ENCODE measurements at regions not wholly inside any gene's neighbourhood (a gene's known extent, or its start where the extent isn't known, plus 50 kb on each side); places are given as distances from the start of the nearest gene placed in this dataset.
"Not testable (repeated sequence)": the region's sequence is repeated elsewhere in the genome, so short reads cannot be mapped to it uniquely, and the experiment has no call there.

DNA sequence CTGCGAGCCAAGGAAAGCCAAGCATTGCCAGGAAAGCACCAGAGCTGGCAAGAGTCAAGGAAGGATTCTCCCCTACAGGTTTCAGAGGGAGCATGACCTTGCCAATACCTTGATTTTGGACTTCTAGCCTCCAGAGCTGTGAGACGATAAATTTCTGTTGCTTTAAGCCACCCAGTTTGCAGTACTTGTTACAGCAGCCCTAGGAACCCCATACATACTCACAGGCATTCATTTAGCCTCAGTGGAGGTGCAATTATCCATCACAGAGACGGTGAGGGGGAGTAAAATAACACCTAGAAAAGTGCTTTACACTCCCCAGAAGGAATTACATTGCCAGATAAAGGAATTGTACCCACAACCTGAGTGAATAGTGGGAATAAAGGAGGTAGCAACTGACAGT is 167.4 kb upstream of the NFIA start:
- H3K4me3 ChIP-seq (replicated peaks in 1 of 4; ENCODE audit: control extremely low read depth in 1 of 4, insufficient read depth in 1 of 4, low read depth in 3 of 4, low read length in 4 of 4), result no peak overlapping the region
- H3K9me3 ChIP-seq (ENCODE audit: control insufficient read depth, insufficient read depth, low read depth, low read length), result no peaks in the 10 kb centered on the region
- H3K79me2 ChIP-seq (ENCODE audit: control insufficient read depth, insufficient read depth, low read length), result no peaks in the 10 kb centered on the region
- no peaks in the 10 kb centered on the region for H4K20me1 ChIP-seq (ENCODE audit: control insufficient read depth, extremely low read depth, insufficient read depth, low read length)
- no peaks in the 10 kb centered on the region for H3K4me1 ChIP-seq (ENCODE audit: control insufficient read depth, extremely low read depth, insufficient read depth, low read length)
- no peak overlapping the region for H3K4me2 ChIP-seq (ENCODE audit: extremely low read depth, insufficient read depth, low read length)
- TF ChIP-seq, protein P1, sequence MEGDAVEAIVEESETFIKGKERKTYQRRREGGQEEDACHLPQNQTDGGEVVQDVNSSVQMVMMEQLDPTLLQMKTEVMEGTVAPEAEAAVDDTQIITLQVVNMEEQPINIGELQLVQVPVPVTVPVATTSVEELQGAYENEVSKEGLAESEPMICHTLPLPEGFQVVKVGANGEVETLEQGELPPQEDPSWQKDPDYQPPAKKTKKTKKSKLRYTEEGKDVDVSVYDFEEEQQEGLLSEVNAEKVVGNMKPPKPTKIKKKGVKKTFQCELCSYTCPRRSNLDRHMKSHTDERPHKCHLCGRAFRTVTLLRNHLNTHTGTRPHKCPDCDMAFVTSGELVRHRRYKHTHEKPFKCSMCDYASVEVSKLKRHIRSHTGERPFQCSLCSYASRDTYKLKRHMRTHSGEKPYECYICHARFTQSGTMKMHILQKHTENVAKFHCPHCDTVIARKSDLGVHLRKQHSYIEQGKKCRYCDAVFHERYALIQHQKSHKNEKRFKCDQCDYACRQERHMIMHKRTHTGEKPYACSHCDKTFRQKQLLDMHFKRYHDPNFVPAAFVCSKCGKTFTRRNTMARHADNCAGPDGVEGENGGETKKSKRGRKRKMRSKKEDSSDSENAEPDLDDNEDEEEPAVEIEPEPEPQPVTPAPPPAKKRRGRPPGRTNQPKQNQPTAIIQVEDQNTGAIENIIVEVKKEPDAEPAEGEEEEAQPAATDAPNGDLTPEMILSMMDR (conservative IDR thresholded peaks at IDR 0.05 in 1 of 2, IDR thresholded peaks at IDR 0.05 in 1 of 2; ENCODE audit: low read depth in 1 of 2, low read length in 2 of 2), result no peak
- no peak for TF ChIP-seq EZH2 (IDR thresholded peaks at IDR 0.05; ENCODE audit: low read length, missing control alignments)
- DNase-seq (ENCODE audit: low read depth in 2 of 2), result no peak
- no peak overlapping the region for H3K9ac ChIP-seq (ENCODE audit: insufficient read depth, low read length)
- H3K27me3 ChIP-seq (ENCODE audit: control insufficient read depth, insufficient read depth, low read length), result no peaks in the 10 kb centered on the region
- no peaks in the 10 kb centered on the region for H3K36me3 ChIP-seq (ENCODE audit: control insufficient read depth, insufficient read depth, low read length)
- no peak overlapping the region for H3K27ac ChIP-seq (ENCODE audit: insufficient read depth, low read length)
- no peak overlapping the region for H2AFZ ChIP-seq (ENCODE audit: low read length)

DNA sequence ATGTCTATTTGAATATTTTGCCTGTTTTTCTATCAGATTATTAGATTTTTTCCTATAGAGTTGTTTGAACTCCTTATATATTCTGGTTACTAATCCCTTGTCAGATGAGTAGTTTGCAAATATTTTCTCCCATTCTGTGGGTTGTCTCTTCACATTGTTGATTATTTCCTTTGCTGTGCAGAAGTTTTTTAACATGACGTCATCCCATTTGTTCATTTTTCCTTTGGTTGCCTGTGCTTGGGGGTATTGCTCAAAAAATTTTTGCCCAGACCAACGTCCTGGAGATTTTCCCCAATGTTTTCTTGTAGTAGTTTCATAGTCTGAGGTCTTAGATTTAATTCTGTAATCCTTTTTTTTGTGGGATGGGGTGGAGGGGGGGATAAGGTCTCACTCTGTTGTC is 168.7 kb upstream of the NFIA start:
- H3K9me3 ChIP-seq (ENCODE audit: control insufficient read depth, insufficient read depth, low read depth, low read length); H3K27ac ChIP-seq (ENCODE audit: insufficient read depth, low read length); H3K4me2 ChIP-seq (ENCODE audit: extremely low read depth, insufficient read depth, low read length); H3K4me1 ChIP-seq (ENCODE audit: control insufficient read depth, extremely low read depth, insufficient read depth, low read length); H2AFZ ChIP-seq (ENCODE audit: low read length); H3K27me3 ChIP-seq (ENCODE audit: control insufficient read depth, insufficient read depth, low read length); H3K79me2 ChIP-seq (ENCODE audit: control insufficient read depth, insufficient read depth, low read length); H4K20me1 ChIP-seq (ENCODE audit: control insufficient read depth, extremely low read depth, insufficient read depth, low read length); H3K4me3 ChIP-seq (replicated peaks in 1 of 4; ENCODE audit: control extremely low read depth in 1 of 4, insufficient read depth in 1 of 4, low read depth in 3 of 4, low read length in 4 of 4); DNase-seq (ENCODE audit: low read depth in 2 of 2); H3K9ac ChIP-seq (ENCODE audit: insufficient read depth, low read length); H3K36me3 ChIP-seq (ENCODE audit: control insufficient read depth, insufficient read depth, low read length): not testable (repeated sequence)

DNA sequence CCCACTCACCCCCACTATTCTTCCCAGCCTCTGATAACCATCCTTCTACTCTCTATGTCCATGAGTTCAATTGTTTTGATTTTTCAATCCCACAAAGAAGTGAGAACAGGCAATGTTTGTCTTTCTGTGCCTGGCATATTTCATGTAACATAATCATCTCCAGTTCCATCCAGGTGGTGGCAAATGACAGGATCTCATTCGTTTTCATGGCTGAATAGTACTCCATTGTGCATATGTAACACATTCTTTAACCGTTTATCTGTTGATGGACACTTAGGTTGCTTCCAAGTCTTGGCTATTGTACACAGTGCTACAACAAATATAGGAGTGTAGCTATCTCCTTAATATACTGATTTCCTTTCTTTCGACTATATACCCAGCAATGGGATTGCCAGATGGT is 169.3 kb upstream of the NFIA start:
- Histone ChIP-seq H3K79me2 (ENCODE audit: control insufficient read depth, insufficient read depth, low read length) (no peaks in the 10 kb centered on the region), H4K20me1 (ENCODE audit: control insufficient read depth, extremely low read depth, insufficient read depth, low read length) (no peaks in the 10 kb centered on the region), H3K9ac (ENCODE audit: insufficient read depth, low read length) (no peak overlapping the region), H3K27me3 (ENCODE audit: control insufficient read depth, insufficient read depth, low read length) (no peaks in the 10 kb centered on the region), H3K4me1 (ENCODE audit: control insufficient read depth, extremely low read depth, insufficient read depth, low read length) (no peaks in the 10 kb centered on the region), H2AFZ (ENCODE audit: low read length) (no peak overlapping the region), H3K4me2 (ENCODE audit: extremely low read depth, insufficient read depth, low read length) (no peak overlapping the region), H3K27ac (ENCODE audit: insufficient read depth, low read length) (no peak overlapping the region), H3K4me3 (replicated peaks in 1 of 4; ENCODE audit: control extremely low read depth in 1 of 4, insufficient read depth in 1 of 4, low read depth in 3 of 4, low read length in 4 of 4) (no peak overlapping the region), H3K9me3 (ENCODE audit: control insufficient read depth, insufficient read depth, low read depth, low read length) (no peaks in the 10 kb centered on the region), H3K36me3 (ENCODE audit: control insufficient read depth, insufficient read depth, low read length) (no peaks in the 10 kb centered on the region)
- DNase-seq (ENCODE audit: low read depth in 2 of 2), result no peak
- TF ChIP-seq, protein P1 (conservative IDR thresholded peaks at IDR 0.05 in 1 of 2, IDR thresholded peaks at IDR 0.05 in 1 of 2; ENCODE audit: low read depth in 1 of 2, low read length in 2 of 2), result no peak

All from fibroblast of lung (primary cell).